Endothelial cell (in vitro differentiated cells): ENCODE measurements at regions not wholly inside any gene's neighbourhood (a gene's known extent, or its start where the extent isn't known, plus 50 kb on each side); places are given as distances from the start of the nearest gene placed in this dataset.

Source experiments
- DNase-seq: peaks from one replicate; pipeline ENCODE4 v3.0.0; 2021; ENCODE audit warnings: low spot score
- H3K27ac Mint-ChIP-seq: one replicate; pipeline ENCODE4 v1.8.0; 2021; ENCODE audit warnings: mixed read lengths, inconsistent platforms; ENCODE audit not compliant: unreplicated experiment
- H3K27me3 Mint-ChIP-seq: one replicate; pipeline ENCODE4 v1.8.0; 2021; ENCODE audit warnings: mild to moderate bottlenecking, moderate library complexity, mixed read lengths, inconsistent platforms; ENCODE audit not compliant: unreplicated experiment
- H3K36me3 Mint-ChIP-seq: one replicate; pipeline ENCODE4 v1.8.0; 2021; ENCODE audit warnings: mild to moderate bottlenecking, low read depth, mixed read lengths, inconsistent platforms; ENCODE audit not compliant: unreplicated experiment
- H3K4me1 Mint-ChIP-seq: one replicate; pipeline ENCODE4 v1.8.0; 2021; ENCODE audit warnings: mild to moderate bottlenecking, mixed read lengths, inconsistent platforms; ENCODE audit not compliant: unreplicated experiment
- H3K4me3 Mint-ChIP-seq: one replicate; pipeline ENCODE4 v1.8.0; 2021; ENCODE audit warnings: mild to moderate bottlenecking, mixed read lengths, inconsistent platforms; ENCODE audit not compliant: unreplicated experiment
- H3K9me3 Mint-ChIP-seq: one replicate; pipeline ENCODE4 v1.8.0; 2021; ENCODE audit warnings: mixed read lengths, inconsistent platforms; ENCODE audit not compliant: unreplicated experiment
- CTCF ChIP-seq: fragments of 200-600 bp; sonication (generic); IDR thresholded peaks from one replicate; pipeline ENCODE4 v1.5.0; 2021; ENCODE audit warnings: antibody characterized with exemption; ENCODE audit not compliant: unreplicated experiment

- Mint-ChIP-seq H3K4me1 (no peaks in the 10 kb centered on the region), H3K9me3 (peaks cover 26% of the 10 kb centered on the region)
Observed at GRCh38 chr16:35881654-35882053, 2422.2 kb downstream of the TP53TG3F start.

GRCh38 chr16:35906440-35906839, 2447.0 kb downstream of the TP53TG3F start:
- Mint-ChIP-seq H3K27ac (peak overlapping the region; percentile 15), H3K36me3 (peaks cover 32% of the 10 kb centered on the region), H3K27me3 (peaks cover 28% of the 10 kb centered on the region), H3K9me3 (peaks cover 69% of the 10 kb centered on the region), H3K4me3 (no peak overlapping the region), H3K4me1 (no peaks in the 10 kb centered on the region)
- no peak for TF ChIP-seq CTCF
- no peak for DNase-seq

More at GRCh38 chr16:35881654-35882053, 2422.2 kb downstream of the TP53TG3F start:
- H3K36me3 Mint-ChIP-seq = peaks cover 4% of the 10 kb centered on the region
- peaks cover 2% of the 10 kb centered on the region for H3K27me3 Mint-ChIP-seq
- no peak overlapping the region for H3K4me3 Mint-ChIP-seq
- no peak for TF ChIP-seq CTCF
- H3K27ac Mint-ChIP-seq = no peak overlapping the region
- DNase-seq = no peak

GRCh38 chr16:35908152-35908551, 2448.7 kb downstream of the TP53TG3F start:
- Mint-ChIP-seq H3K4me1 (no peaks in the 10 kb centered on the region), H3K27ac (no peak overlapping the region), H3K27me3 (peaks cover 28% of the 10 kb centered on the region), H3K9me3 (peaks cover 77% of the 10 kb centered on the region), H3K36me3 (peaks cover 38% of the 10 kb centered on the region), H3K4me3 (no peak overlapping the region)
- TF ChIP-seq CTCF = no peak
- DNase-seq = no peak

GRCh38 chr16:35908942-35909341, 2449.5 kb downstream of the TP53TG3F start:
- no peak overlapping the region for H3K4me3 Mint-ChIP-seq
- H3K36me3 Mint-ChIP-seq = peaks cover 38% of the 10 kb centered on the region
- peaks cover 28% of the 10 kb centered on the region for H3K27me3 Mint-ChIP-seq
- H3K9me3 Mint-ChIP-seq = peaks cover 80% of the 10 kb centered on the region
- DNase-seq = no peak
- H3K27ac Mint-ChIP-seq = no peak overlapping the region
- TF ChIP-seq CTCF = no peak
- no peaks in the 10 kb centered on the region for H3K4me1 Mint-ChIP-seq

- H3K27ac Mint-ChIP-seq = no peak overlapping the region
- H3K27me3 Mint-ChIP-seq = peaks cover 28% of the 10 kb centered on the region
- peaks cover 38% of the 10 kb centered on the region for H3K36me3 Mint-ChIP-seq
- no peak for DNase-seq
- peaks cover 78% of the 10 kb centered on the region for H3K9me3 Mint-ChIP-seq
- H3K4me3 Mint-ChIP-seq = no peak overlapping the region
- H3K4me1 Mint-ChIP-seq = no peaks in the 10 kb centered on the region
- no peak for TF ChIP-seq CTCF
Observed at GRCh38 chr16:35909351-35909954, 2450.0 kb downstream of the TP53TG3F start.
